ENCODE measurements at regions not wholly inside any gene's neighbourhood (a gene's known extent, or its start where the extent isn't known, plus 50 kb on each side); places are given as distances from the start of the nearest gene placed in this dataset.

DNA sequence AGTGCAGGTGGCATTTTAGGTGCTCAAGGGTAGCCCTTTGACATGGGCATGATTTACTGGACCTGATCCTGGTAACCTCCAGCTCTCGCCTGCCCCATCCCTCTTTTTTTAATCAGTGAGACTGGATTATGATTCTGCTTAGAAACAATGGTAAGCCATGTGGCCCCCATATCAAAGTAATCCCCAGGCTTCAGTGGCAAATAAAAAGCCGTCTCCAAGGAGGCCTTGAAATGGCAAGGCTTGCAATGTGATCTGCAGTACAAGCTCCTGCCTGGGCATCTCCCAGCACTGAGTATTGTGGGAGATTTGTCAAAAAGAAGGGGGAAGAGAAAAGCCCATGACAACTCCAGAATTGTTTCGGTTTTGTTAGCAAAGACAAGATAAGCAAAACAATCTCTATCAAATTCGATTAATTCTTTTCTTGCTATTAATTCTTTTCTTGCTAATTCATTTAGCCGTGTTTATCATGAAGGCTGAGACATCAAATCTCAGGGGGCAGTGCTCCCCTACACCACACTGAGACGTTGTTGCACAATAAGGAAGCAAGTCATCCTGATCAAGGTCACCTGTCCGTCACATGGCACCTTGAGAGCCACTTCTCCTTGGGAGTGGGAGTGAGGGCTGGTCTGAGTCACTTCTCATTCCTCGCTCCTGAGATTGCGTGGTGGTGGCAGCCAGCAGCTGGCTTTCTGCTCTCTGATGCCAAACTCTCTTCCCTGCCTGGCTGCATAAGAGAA, 312.7 kb upstream of the GATB start:
- TF ChIP-seq, protein P1, sequence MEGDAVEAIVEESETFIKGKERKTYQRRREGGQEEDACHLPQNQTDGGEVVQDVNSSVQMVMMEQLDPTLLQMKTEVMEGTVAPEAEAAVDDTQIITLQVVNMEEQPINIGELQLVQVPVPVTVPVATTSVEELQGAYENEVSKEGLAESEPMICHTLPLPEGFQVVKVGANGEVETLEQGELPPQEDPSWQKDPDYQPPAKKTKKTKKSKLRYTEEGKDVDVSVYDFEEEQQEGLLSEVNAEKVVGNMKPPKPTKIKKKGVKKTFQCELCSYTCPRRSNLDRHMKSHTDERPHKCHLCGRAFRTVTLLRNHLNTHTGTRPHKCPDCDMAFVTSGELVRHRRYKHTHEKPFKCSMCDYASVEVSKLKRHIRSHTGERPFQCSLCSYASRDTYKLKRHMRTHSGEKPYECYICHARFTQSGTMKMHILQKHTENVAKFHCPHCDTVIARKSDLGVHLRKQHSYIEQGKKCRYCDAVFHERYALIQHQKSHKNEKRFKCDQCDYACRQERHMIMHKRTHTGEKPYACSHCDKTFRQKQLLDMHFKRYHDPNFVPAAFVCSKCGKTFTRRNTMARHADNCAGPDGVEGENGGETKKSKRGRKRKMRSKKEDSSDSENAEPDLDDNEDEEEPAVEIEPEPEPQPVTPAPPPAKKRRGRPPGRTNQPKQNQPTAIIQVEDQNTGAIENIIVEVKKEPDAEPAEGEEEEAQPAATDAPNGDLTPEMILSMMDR (conservative IDR thresholded peaks at IDR 0.05; ENCODE audit: low read length): no peak
- TF ChIP-seq EZH2phosphoT487 (IDR thresholded peaks at IDR 0.05; ENCODE audit: borderline replicate concordance, low read depth, low read length): no peak
- POLR2A ChIA-PET: interaction anchor here (1.1 kb wide), 1 partner anchor 16 kb away, joined by 3 read pairs; no protein-coding TSS in a partner anchor
- Histone ChIP-seq H3K36me3 (ENCODE audit: insufficient read depth, low read length) (no peaks in the 10 kb centered on the region), H4K20me1 (ENCODE audit: insufficient read depth, low read length) (no peaks in the 10 kb centered on the region), H2AFZ (ENCODE audit: low read length) (no peak overlapping the region), H3K4me3 (ENCODE audit: low read depth, low read length, poor library complexity, severe bottlenecking) (no peak overlapping the region), H3K9me2 (ENCODE audit: insufficient read depth, low read length) (no peaks in the 10 kb centered on the region), H3K4me2 (ENCODE audit: low read length) (no peak overlapping the region), H3K9me3 (ENCODE audit: low read length) (no peaks in the 10 kb centered on the region), H3K4me1 (ENCODE audit: insufficient read depth, low read length, poor library complexity, severe bottlenecking) (no peaks in the 10 kb centered on the region), H3K27ac (ENCODE audit: low read depth, low read length, poor library complexity, severe bottlenecking) (no peak overlapping the region), H3K79me2 (ENCODE audit: insufficient read depth, low read depth, low read length) (no peaks in the 10 kb centered on the region)
- DNase-seq (ENCODE audit: low spot score): no peak
- intact Hi-C loops (cut with micrococcal nuclease; ENCODE audit: unreplicated experiment): no loop called here
- CTCF ChIA-PET (ENCODE audit: unreplicated experiment): no interaction called here
- no TSS peak for BruUV-seq (replicated peaks)

DNA sequence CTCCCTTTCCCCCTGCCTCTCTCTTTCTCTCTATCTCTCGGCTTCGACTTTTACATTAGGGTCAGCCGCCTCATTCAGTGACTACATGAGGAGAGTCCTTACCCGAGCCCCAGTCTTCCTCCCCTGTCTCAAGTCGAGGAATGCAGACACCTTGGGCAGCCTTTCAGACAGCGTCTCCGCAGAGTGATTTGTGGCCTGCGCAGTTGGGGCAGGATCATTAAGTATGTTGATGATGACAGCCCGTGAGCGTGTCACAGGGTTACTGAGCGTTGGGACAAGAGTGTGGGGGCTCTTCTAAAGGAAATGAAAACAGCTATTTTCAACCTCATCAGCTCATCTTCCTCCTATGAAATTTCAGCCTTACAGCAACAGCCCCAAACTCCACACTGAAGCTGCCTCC, 312.1 kb upstream of the GATB start:
- DNase-seq (ENCODE audit: low spot score): no peak
- CTCF ChIA-PET (ENCODE audit: unreplicated experiment): no interaction called here
- Histone ChIP-seq H3K36me3 (ENCODE audit: insufficient read depth, low read length) (no peaks in the 10 kb centered on the region), H3K79me2 (ENCODE audit: insufficient read depth, low read depth, low read length) (no peaks in the 10 kb centered on the region), H3K4me2 (ENCODE audit: low read length) (no peak overlapping the region), H3K4me1 (ENCODE audit: insufficient read depth, low read length, poor library complexity, severe bottlenecking) (no peaks in the 10 kb centered on the region), H4K20me1 (ENCODE audit: insufficient read depth, low read length) (no peaks in the 10 kb centered on the region), H3K9me2 (ENCODE audit: insufficient read depth, low read length) (no peaks in the 10 kb centered on the region), H3K4me3 (ENCODE audit: low read depth, low read length, poor library complexity, severe bottlenecking) (no peak overlapping the region), H3K9me3 (ENCODE audit: low read length) (no peaks in the 10 kb centered on the region), H3K27ac (ENCODE audit: low read depth, low read length, poor library complexity, severe bottlenecking) (no peak overlapping the region), H2AFZ (ENCODE audit: low read length) (no peak overlapping the region)
- POLR2A ChIA-PET: no interaction called here
- no TSS peak for BruUV-seq (replicated peaks)
- intact Hi-C loops (cut with micrococcal nuclease; ENCODE audit: unreplicated experiment): no loop called here
- TF ChIP-seq, protein P1 (conservative IDR thresholded peaks at IDR 0.05; ENCODE audit: low read length): no peak

DNA sequence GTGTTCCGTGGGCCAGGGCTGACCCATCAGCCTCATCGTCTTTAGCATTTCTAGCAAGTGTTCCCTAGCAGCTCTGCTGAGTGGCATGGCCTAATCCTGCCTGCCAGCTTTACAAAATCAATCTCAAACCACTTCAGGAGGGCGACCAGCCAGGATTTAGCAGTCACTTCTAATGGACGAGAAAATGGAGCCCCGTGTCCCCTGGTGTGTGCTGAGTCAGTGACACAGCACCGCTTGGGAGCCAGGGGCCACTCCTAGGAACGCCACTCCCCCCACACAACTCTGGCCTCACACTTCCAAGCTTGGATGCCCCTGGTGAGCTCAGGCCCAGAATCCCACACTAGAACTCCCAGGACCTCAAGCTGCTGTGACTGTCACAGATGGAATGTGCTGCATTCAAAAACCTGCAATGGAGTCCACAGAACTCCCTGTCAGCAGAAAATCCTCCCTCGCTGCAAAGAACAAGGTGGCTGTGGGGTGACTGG, 311.2 kb upstream of the GATB start:
- Histone ChIP-seq H3K4me2 (ENCODE audit: low read length) (no peak overlapping the region), H3K27ac (ENCODE audit: low read depth, low read length, poor library complexity, severe bottlenecking) (no peak overlapping the region), H3K9me3 (ENCODE audit: low read length) (no peaks in the 10 kb centered on the region), H3K4me1 (ENCODE audit: insufficient read depth, low read length, poor library complexity, severe bottlenecking) (no peaks in the 10 kb centered on the region), H4K20me1 (ENCODE audit: insufficient read depth, low read length) (no peaks in the 10 kb centered on the region), H3K79me2 (ENCODE audit: insufficient read depth, low read depth, low read length) (no peaks in the 10 kb centered on the region), H3K36me3 (ENCODE audit: insufficient read depth, low read length) (no peaks in the 10 kb centered on the region), H2AFZ (ENCODE audit: low read length) (no peak overlapping the region), H3K9me2 (ENCODE audit: insufficient read depth, low read length) (no peaks in the 10 kb centered on the region), H3K4me3 (ENCODE audit: low read depth, low read length, poor library complexity, severe bottlenecking) (no peak overlapping the region)
- DNase-seq (ENCODE audit: low spot score): no peak
- TF ChIP-seq, protein P1 (conservative IDR thresholded peaks at IDR 0.05; ENCODE audit: low read length): no peak
- TF ChIP-seq EZH2phosphoT487 (IDR thresholded peaks at IDR 0.05; ENCODE audit: borderline replicate concordance, low read depth, low read length): no peak
- CTCF ChIA-PET (ENCODE audit: unreplicated experiment): no interaction called here
- POLR2A ChIA-PET: interaction anchor here (0.5 kb wide), 1 partner anchor 33 kb away, joined by 3 read pairs; no protein-coding TSS in a partner anchor
- no TSS peak for BruUV-seq (replicated peaks)
- intact Hi-C loops (cut with micrococcal nuclease; ENCODE audit: unreplicated experiment): no loop called here

All from OCI-LY7 (cell line).